NK-92 treated with Interleukin-12 subunit alpha and Interleukin-12 subunit beta, amount 100 ng/mL, for 24 hours (cell line): ENCODE measurements at regions not wholly inside any gene's neighbourhood (a gene's known extent, or its start where the extent isn't known, plus 50 kb on each side); places are given as distances from the start of the nearest gene placed in this dataset.
"Not testable (repeated sequence)": the region's sequence is repeated elsewhere in the genome, so short reads cannot be mapped to it uniquely, and the experiment has no call there.

Experiments used
- DNase-seq: peaks from one replicate; lab custom pipeline; 2025; lab: John Stamatoyannopoulos, UW

- no peak for DNase-seq
These were observed 408.5 kb upstream of the RGS17 start for GRCh38 chr6:153539602-153540001.

- no peak for DNase-seq
These were observed 407.4 kb upstream of the RGS17 start for GRCh38 chr6:153538491-153538890.

GRCh38 chr6:153537422-153537821, 406.3 kb upstream of the RGS17 start:
- no peak for DNase-seq

- DNase-seq: no peak
These were observed 395.4 kb upstream of the RGS17 start for GRCh38 chr6:153526479-153526878.

GRCh38 chr6:153525998-153526397, 394.9 kb upstream of the RGS17 start:
- DNase-seq: no peak

- DNase-seq: no peak
These were observed 392.3 kb upstream of the RGS17 start for GRCh38 chr6:153523390-153523789.

- DNase-seq: no peak
These were observed 380.9 kb upstream of the RGS17 start for GRCh38 chr6:153511896-153512496.

GRCh38 chr6:153503810-153504209, 372.7 kb upstream of the RGS17 start:
- DNase-seq: no peak

- no peak for DNase-seq
These were observed 362.4 kb upstream of the RGS17 start for GRCh38 chr6:153493501-153493900.

GRCh38 chr6:153489479-153489878, 358.4 kb upstream of the RGS17 start:
- no peak for DNase-seq

- DNase-seq: no peak
These were observed 357.2 kb upstream of the RGS17 start for GRCh38 chr6:153488267-153488666.

- no peak for DNase-seq
These were observed 354.0 kb upstream of the RGS17 start for GRCh38 chr6:153485072-153485471.

GRCh38 chr6:153484056-153484455, 353.0 kb upstream of the RGS17 start:
- no peak for DNase-seq

GRCh38 chr6:153476243-153476642, 345.2 kb upstream of the RGS17 start:
- no peak for DNase-seq

- no peak for DNase-seq
These were observed 334.0 kb upstream of the RGS17 start for GRCh38 chr6:153465050-153465449.

- DNase-seq: no peak
These were observed 318.2 kb upstream of the RGS17 start for GRCh38 chr6:153449279-153449678.

GRCh38 chr6:153442749-153443148, 311.7 kb upstream of the RGS17 start:
- not testable (repeated sequence) for DNase-seq

GRCh38 chr6:153442096-153442495, 311.0 kb upstream of the RGS17 start:
- DNase-seq: no peak

- no peak for DNase-seq
These were observed 306.1 kb upstream of the RGS17 start for GRCh38 chr6:153437193-153437592.

GRCh38 chr6:153436351-153436750, 305.3 kb upstream of the RGS17 start:
- no peak for DNase-seq

GRCh38 chr6:153435787-153436186, 304.7 kb upstream of the RGS17 start:
- no peak for DNase-seq

GRCh38 chr6:153425536-153425935, 294.5 kb upstream of the RGS17 start:
- DNase-seq: no peak

- DNase-seq: no peak
These were observed 293.8 kb upstream of the RGS17 start for GRCh38 chr6:153424719-153425400.

GRCh38 chr6:153412519-153412918, 281.4 kb upstream of the RGS17 start:
- DNase-seq: no peak
